H1 (cell line): ENCODE measurements at regions not wholly inside any gene's neighbourhood (a gene's known extent, or its start where the extent isn't known, plus 50 kb on each side); places are given as distances from the start of the nearest gene placed in this dataset.

Source experiments
- CBX8 ChIP-seq: fragments of 300-800, 300-1000 bp; sonication (generic); IDR thresholded peaks from 2 replicates; pipeline ENCODE4 v1.7.1; 2016; ENCODE audit warnings: low read depth, low read length, borderline replicate concordance
- CHD2 ChIP-seq: IDR thresholded peaks from 2 replicates; pipeline ENCODE4 v1.6.1; 2012; ENCODE audit warnings: low read length, improper control_type of control experiment
- CHD7 ChIP-seq: fragments of 300-600 bp; sonication (generic); IDR thresholded peaks from 2 replicates; pipeline ENCODE4 v1.7.1; 2012; ENCODE audit warnings: low read length, moderate library complexity, mild to moderate bottlenecking, inconsistent platforms; ENCODE audit not compliant: insufficient replicate concordance
- EGR1 ChIP-seq: IDR thresholded peaks from 2 replicates; pipeline ENCODE4 v1.6.1; 2011; ENCODE audit warnings: low read depth, low read length, borderline replicate concordance
- GABPA ChIP-seq: IDR thresholded peaks from 2 replicates; pipeline ENCODE4 v1.6.1; 2011; ENCODE audit warnings: mild to moderate bottlenecking, low read length, moderate library complexity, borderline replicate concordance; ENCODE audit not compliant: insufficient read depth
- HDAC2 ChIP-seq, 2 experiments: fragments of 300-600 bp in 1 of 2; sonication (generic) in 1 of 2; IDR thresholded peaks; 2 replicates each; pipeline ENCODE4 v1.6.1; 2011 to 2012; ENCODE audit warnings: low read depth in 2 of 2, low read length in 2 of 2, mild to moderate bottlenecking in 2 of 2, moderate library complexity in 2 of 2, borderline replicate concordance in 1 of 2, inconsistent platforms in 1 of 2
- HDAC6 ChIP-seq: IDR thresholded peaks from one replicate; pipeline ENCODE4 v1.7.1; 2012; ENCODE audit warnings: low read depth, mild to moderate bottlenecking, inconsistent platforms, low read length, moderate library complexity
- MAX ChIP-seq: IDR thresholded peaks from 2 replicates; pipeline ENCODE4 v1.6.1; 2012; ENCODE audit warnings: inconsistent platforms
- NRF1 ChIP-seq: IDR thresholded peaks from 2 replicates; pipeline ENCODE4 v1.6.1; 2011; ENCODE audit warnings: mild to moderate bottlenecking, low read depth, low read length, improper control_type of control experiment
- PHF8 ChIP-seq: fragments of 200-600 bp; sonication (generic); conservative IDR thresholded peaks from 2 replicates; pipeline ENCODE4 v1.7.1; 2012; ENCODE audit warnings: low read depth, mild to moderate bottlenecking, inconsistent platforms, low read length, moderate library complexity
- RBBP5 ChIP-seq: IDR thresholded peaks from 2 replicates; pipeline ENCODE4 v1.7.1; 2012; ENCODE audit warnings: low read depth, mild to moderate bottlenecking, inconsistent platforms, low read length, moderate library complexity, borderline replicate concordance
- SP2 ChIP-seq: IDR thresholded peaks from 2 replicates; pipeline ENCODE4 v1.6.1; 2012; ENCODE audit warnings: mild to moderate bottlenecking, low read length, inconsistent platforms

GRCh38 chr2:217673627-217674026, 329.2 kb downstream of the TNS1 start (continued):
- TF ChIP-seq CHD7 (no peak), CHD2 (no peak), RBBP5 (no peak), EGR1 (no peak), MAX (no peak), HDAC2 (IDR thresholded peaks at IDR 0.05; ENCODE audit: borderline replicate concordance in 1 of 2, low read depth in 2 of 2, low read length in 2 of 2) (no peak), NRF1 (no peak), SP2 (no peak), CBX8 (no peak), HDAC6 (no peak), PHF8 (no peak), GABPA (no peak)
